ENCODE measurements at regions not wholly inside any gene's neighbourhood (a gene's known extent, or its start where the extent isn't known, plus 50 kb on each side); places are given as distances from the start of the nearest gene placed in this dataset.
"Not testable (repeated sequence)": the region's sequence is repeated elsewhere in the genome, so short reads cannot be mapped to it uniquely, and the experiment has no call there.

DNA sequence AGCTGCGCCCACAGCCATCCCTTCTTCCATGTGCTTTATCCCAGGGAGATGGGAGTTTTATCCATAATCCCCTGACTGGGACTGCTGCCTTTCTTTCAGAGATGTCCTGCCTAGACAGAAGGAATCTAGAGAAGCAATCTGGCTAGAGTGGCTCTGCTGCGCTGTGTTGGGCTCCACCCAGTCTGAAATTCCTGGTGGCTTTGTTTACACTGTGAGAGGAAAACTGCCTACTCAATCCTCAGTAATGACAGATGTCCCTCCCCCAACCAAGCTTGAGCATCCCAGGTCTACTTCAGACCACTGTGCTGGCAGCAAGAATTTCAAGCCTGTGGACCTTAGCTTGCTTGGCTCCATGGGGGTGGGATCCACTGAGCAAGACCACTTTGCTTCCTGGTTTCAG is 116.9 kb upstream of the AR start:
- Histone ChIP-seq H3K27ac (no peak overlapping the region), H3K9ac (no peak overlapping the region), H3K4me3 (no peak overlapping the region), H4K20me1 (no peaks in the 10 kb centered on the region), H3K4me2 (no peak overlapping the region), H3K27me3 (peaks cover 1 to 53% (median 33%) of the 10 kb centered on the region in 11 experiments; a peak in 18 of 22 replicates), H3K36me3 (no peaks in the 10 kb centered on the region), H3K4me1 (no peaks in the 10 kb centered on the region), H3K9me3 (replicated peaks in 1 of 11) (peaks cover 18 to 66% (median 37%) of the 10 kb centered on the region in 11 experiments)
- TF ChIP-seq Cebpa-rat (IDR thresholded peaks at IDR 0.05) = no peak

DNA sequence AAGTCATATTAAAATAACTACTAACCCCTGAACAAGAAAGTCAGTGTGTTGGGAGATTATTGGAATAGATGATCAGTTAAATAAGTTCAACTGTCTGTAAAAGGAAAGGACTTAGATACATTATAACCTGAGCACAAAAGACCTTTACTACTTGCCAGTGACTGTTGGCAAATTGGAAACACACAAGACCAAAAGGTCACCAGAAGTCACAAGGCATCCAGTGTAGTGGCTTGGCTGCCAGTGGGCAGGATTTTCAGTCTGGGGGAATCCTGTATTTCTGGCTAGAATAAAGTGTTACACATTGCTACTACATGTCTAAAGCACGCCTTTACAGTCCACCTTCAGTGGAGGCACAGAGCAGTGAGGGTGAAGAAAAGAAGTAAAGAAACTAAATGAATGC is 108.3 kb upstream of the AR start:
- Histone ChIP-seq H3K27ac (no peak overlapping the region), H3K27me3 (peaks cover 14 to 57% (median 31%) of the 10 kb centered on the region in 11 experiments; a peak in 18 of 22 replicates), H3K4me2 (no peak overlapping the region), H3K4me3 (no peak overlapping the region), H3K36me3 (no peaks in the 10 kb centered on the region), H3K4me1 (no peaks in the 10 kb centered on the region), H4K20me1 (no peaks in the 10 kb centered on the region), H3K9me3 (replicated peaks in 1 of 11) (peaks cover 0 to 7% (median 5%) of the 10 kb centered on the region in 11 experiments; a peak in 12 of 22 replicates), H3K9ac (no peak overlapping the region)
- TF ChIP-seq Cebpa-rat (IDR thresholded peaks at IDR 0.05) = no peak

DNA sequence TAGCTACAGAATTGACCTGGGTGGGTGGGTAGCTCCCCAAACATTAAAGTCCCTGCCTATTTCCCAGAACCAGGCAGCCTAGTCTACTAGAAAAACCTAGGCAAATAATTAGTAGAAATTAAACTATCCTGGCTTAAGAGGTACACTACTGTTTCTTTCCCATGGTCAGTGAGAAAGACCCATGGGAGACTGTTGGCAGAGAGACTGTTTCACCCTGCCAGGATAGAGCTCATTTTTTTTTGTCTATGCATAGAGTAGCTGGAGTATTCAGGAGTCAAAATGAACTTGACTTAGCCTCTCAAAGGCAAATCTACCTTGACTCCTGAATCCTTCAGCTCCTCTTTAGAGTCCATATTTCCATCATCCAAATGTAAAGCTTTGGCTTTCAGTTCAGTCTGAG is 107.0 kb upstream of the AR start:
- H4K20me1 ChIP-seq = no peaks in the 10 kb centered on the region
- no peak overlapping the region for H3K27ac ChIP-seq
- TF ChIP-seq Cebpa-rat (IDR thresholded peaks at IDR 0.05) = no peak
- H3K9ac ChIP-seq = no peak overlapping the region
- H3K4me1 ChIP-seq = no peaks in the 10 kb centered on the region
- no peaks in the 10 kb centered on the region for H3K36me3 ChIP-seq
- H3K9me3 ChIP-seq (replicated peaks in 1 of 11) = peaks cover 0 to 8% (median 0%) of the 10 kb centered on the region in 11 experiments; a peak in 3 of 22 replicates
- H3K27me3 ChIP-seq = peaks cover 14 to 48% (median 30%) of the 10 kb centered on the region in 11 experiments; a peak in 18 of 22 replicates
- H3K4me2 ChIP-seq = no peak overlapping the region
- no peak overlapping the region for H3K4me3 ChIP-seq

DNA sequence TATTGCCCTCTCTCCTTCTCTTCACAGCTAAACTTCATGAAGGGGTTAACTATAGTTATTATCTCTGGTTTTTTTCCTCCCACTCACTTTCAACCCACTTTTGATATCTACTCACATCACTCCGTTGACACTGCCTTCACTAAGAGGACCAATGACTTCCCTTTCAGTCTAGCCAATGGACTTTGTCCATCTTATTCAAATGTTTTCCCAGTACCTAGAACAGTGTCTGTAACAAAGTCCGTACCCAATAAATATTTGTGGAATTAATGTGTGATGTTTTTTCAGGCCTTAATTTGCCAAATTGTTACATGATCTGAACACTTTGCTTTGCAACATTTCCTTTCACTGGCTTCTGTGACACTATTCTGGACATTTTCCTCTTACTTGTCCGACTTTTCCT is 106.0 kb upstream of the AR start:
- TF ChIP-seq Cebpa-rat (IDR thresholded peaks at IDR 0.05) = no peak
- peaks cover 0 to 8% (median 0%) of the 10 kb centered on the region in 11 experiments; a peak in 3 of 22 replicates for H3K9me3 ChIP-seq (replicated peaks in 1 of 11)

DNA sequence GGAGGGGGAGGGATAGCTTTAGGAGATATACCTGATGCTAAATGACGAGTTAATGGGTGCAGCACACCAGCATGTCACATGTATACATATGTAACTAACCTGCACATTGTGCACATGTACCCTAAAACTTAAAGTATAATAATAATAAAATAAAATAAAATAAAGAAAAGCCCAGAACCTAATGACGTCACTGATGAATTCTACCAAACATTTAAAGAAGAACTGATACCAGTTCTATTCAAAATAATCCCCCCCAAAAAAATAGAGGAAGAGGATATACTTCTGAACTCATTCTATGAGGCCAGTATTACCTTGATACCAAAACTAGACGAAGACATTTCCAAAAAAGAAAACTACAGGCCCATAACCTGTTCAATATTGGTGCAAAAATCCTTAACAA is 68.6 kb upstream of the AR start:
- H3K4me2 ChIP-seq; H3K9ac ChIP-seq; H3K36me3 ChIP-seq; H3K4me1 ChIP-seq; H3K27me3 ChIP-seq; H3K4me3 ChIP-seq; H4K20me1 ChIP-seq; H3K9me3 ChIP-seq (replicated peaks in 1 of 11); H3K27ac ChIP-seq: not testable (repeated sequence)

More for the DNA sequence above, 106.0 kb upstream of the AR start:
- Histone ChIP-seq H3K36me3 (no peaks in the 10 kb centered on the region), H3K9ac (no peak overlapping the region), H3K4me2 (no peak overlapping the region), H3K27ac (no peak overlapping the region), H3K4me3 (no peak overlapping the region), H3K4me1 (no peaks in the 10 kb centered on the region), H4K20me1 (no peaks in the 10 kb centered on the region), H3K27me3 (peaks cover 7 to 40% (median 27%) of the 10 kb centered on the region in 11 experiments; a peak in 18 of 22 replicates)

DNA sequence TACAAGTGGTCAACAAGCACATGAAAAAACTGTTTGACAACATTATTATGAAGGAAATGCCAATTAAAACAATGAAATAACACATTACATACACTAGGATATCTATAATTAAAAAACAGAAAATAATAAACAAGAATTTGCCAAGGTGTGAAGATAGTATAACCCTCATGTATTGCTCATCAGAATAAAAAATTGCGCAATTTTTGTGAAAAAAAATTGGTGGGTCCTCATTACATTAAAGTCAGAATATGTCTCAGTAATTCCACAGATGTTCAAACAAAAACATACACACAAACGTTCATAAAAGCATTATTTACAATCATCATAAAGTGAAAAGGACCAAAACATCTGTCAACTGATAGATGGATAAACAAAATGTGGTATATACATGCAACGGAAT is 63.0 kb upstream of the AR start:
- TF ChIP-seq Cebpa-rat (IDR thresholded peaks at IDR 0.05) = peak in 2 of 11 experiments; percentile 65 to 83; a peak in 5 of 22 replicates
- Histone ChIP-seq H3K4me1 (no peaks in the 10 kb centered on the region), H3K36me3 (no peaks in the 10 kb centered on the region)

More for the DNA sequence above, 63.0 kb upstream of the AR start:
- no peaks in the 10 kb centered on the region for H3K27me3 ChIP-seq
- no peak overlapping the region for H3K9ac ChIP-seq
- no peak overlapping the region for H3K4me3 ChIP-seq
- no peak overlapping the region for H3K27ac ChIP-seq
- H3K4me2 ChIP-seq = no peak overlapping the region
- no peaks in the 10 kb centered on the region for H4K20me1 ChIP-seq
- H3K9me3 ChIP-seq (replicated peaks in 1 of 11) = peaks cover 9 to 17% (median 13%) of the 10 kb centered on the region in 11 experiments; a peak in 12 of 22 replicates
